ENCODE measurements at regions not wholly inside any gene's neighbourhood (a gene's known extent, or its start where the extent isn't known, plus 50 kb on each side); places are given as distances from the start of the nearest gene placed in this dataset.
"Not testable (repeated sequence)": the region's sequence is repeated elsewhere in the genome, so short reads cannot be mapped to it uniquely, and the experiment has no call there.

DNA sequence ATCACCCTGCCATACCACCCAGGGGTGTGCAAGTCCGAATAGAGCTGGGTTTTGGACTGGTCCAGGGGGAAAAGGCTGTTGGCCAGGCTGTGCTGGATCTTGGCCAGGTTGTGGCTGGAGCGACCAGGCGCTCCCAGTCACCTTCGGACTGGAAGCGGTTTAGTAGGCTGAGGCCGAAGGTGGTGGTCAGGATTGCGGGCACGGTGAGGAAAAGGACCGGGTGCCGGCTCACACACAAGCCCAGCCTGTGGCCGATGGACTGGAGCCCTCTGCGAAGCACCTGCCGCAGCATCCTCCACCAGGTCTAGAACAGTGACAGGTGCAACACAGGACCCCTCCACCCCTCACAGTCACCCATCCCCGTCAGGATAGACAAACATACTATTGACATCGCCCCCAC lies 590.6 kb upstream of the PTCHD4 start:
- no peak for DNase-seq

DNA sequence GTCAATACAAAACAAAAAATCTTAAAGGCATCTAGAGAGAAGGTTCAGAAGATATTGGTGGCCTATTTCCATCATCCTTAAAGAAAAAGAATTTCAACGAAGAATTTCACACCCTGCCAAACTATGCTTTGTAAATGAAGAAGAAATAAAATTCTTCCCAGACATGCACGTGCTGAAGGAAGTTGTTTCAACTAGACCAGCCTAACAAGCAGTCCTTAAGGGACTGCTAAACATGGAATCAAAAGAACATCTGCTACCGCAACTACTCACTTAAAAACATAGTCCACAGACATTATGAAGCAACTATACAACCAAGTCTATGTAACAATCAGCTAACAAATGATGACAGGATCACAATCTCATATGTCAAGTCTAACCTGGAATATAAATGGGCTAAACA lies 584.9 kb upstream of the PTCHD4 start:
- no peak for DNase-seq

DNA sequence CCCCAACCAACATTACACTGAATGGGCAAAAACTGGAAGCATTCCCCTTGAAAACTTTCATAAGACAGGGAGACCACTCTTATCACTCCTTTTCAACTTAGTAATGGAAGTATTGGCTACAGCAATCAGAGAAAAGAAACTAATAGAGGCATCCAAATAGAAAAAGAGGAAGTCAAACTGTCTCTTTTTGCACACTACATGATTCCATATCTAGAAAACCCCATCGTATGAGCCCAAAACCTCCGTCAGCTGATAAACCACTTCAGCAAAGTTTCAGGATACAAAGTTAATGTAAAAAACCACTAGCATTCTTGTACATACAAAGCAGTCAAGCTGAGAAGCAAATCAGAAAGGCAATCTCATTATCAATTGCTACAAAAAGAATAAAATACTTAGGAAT lies 580.4 kb upstream of the PTCHD4 start:
- no peak for DNase-seq

DNA sequence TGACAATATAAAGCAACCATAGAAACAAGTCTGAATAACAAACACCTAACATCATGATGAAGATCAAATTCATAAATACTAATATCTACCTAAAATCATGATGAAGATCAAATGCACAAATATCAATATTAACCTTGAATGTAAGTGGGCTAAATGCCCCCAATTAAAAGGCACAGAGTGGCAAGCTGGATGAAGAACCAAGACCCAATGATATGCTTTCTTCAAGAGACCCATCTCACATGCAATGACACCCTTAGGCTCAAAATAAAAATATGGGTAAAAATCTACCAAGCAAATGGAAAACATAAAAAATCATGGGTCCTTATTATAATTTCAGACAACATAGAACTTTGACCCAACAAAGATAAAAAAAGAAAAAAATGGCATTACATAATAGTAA lies 578.5 kb upstream of the PTCHD4 start:
- DNase-seq, result no peak

DNA sequence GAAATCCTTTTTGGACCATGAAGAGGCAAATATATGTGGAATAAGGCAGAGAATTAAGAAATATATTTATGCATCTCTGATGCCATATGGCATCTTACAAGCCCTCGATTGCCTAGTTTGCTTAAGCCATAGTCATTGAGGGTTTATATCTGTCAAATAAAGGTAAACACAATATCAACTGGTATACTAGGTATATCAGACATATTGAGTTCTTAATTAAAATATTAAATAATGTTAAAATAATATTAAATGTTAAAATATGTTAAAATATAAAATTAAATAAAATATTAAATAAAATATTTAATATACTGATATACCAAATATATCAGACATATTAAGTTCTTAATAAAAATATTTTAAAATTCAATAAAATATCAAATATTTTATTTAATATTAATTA lies 567.4 kb upstream of the PTCHD4 start:
- DNase-seq, result no peak

DNA sequence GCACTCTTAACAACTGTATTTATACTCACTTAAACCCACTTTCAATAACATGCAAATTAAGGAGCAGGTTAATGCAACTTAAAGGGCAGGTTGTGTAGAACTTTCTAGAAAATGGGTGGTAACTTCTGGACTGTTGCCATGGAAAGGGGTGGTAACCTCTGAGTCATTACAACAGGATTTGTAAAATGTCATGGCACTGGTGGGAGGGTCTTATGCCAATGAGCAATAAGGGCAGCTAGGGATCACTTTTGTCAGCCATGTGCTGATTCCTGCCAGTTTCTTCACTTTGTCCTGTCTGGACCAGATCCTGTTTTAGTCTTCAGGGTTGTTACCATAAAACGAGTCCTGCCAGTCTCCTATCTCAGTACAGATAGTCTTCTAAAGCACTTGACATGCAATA lies 560.5 kb upstream of the PTCHD4 start:
- DNase-seq, result no peak

DNA sequence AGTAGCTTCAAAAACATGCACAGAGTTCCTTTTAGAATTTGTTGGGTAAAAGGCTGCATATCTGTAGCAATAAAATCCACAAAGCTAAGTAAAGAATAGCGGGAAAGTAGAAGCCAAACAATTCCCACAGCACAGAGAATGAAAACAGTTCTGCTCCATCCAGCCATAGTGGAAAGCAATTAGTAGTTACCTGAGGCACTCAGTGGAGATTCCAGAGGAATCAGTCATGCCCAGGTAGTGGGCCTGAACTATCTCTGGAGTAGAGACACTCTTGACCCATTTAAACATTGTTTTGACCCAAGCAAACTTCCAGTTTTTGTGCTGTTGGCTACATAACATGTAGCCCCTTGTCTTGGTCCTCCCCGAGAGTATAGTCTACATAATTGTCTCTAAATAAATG lies 559.5 kb upstream of the PTCHD4 start:
- DNase-seq, result no peak

DNA sequence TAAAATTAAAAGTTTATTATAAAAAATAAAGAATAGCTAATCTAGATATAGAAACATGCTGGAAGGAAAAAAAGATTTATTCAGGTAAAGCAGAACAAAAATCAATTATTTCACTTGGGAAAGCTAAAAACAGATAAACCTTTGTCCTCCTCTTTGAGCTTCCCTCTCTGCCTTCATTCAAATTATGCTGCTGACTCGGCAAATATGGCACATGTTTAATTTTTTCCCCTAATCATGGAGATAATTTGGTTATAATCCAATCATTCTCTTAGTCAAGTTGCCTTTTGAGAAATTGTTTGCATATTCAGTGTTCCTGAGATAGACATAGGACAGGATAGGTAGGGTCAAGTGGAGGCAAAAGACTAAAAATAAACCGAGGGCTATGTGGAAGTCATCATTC lies 556.8 kb upstream of the PTCHD4 start:
- DNase-seq, result no peak

DNA sequence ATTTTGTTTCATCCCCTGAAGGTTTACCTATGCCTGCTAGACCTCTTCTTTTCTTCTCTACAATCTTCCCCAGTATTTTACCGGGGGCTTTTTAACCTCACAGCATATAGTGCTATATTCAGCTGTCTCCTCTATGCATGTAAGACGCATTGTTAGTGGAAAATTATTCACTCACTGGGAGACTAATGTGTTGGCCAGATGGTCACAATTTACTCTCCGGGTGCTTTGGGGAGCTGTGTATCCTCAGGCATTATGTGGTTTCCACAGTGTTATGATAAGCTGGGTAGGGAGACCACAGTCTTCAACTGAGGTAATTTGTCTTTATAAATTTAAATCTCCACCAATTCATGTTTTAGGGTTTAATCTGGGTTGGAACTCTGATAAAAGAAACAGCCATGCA lies 553.8 kb upstream of the PTCHD4 start:
- DNase-seq, result no peak

DNA sequence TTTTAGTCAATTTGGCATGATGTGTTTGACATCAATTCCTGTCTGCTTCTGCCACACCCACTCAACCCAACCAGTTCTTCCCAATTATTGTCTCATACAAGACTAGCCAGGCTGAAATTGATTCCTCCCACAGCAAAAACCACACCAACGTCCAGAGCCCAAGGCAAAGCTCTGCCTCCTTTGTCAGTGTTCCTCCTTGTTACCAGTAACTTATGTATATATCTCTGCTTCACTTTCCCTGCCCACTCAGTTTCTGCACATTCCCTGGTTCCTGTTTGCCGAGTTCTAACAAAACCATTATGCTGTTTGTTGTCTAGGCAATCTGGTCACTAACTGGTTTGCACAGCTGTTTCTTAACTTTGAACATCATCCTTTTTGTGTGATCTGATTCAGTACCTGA lies 547.9 kb upstream of the PTCHD4 start:
- no peak for DNase-seq

DNA sequence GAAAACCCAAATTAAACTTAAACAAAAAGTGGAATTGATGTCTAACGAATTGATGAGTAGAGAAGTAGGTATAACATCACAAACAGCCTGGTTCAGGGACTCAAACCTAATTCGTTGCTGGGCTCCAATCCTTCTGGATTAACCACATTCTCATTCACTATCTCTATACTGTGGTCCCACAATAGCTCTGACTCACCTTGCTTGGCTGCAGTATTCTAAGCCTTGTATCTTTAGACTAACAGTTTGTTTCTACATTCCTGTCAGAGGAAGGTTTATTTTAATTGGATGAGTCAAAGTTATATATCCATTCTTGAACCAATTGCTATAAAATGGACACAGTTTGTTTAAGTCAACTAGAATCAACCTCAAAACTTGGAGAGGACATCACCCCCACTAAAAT lies 530.5 kb upstream of the PTCHD4 start:
- DNase-seq, result no peak

DNA sequence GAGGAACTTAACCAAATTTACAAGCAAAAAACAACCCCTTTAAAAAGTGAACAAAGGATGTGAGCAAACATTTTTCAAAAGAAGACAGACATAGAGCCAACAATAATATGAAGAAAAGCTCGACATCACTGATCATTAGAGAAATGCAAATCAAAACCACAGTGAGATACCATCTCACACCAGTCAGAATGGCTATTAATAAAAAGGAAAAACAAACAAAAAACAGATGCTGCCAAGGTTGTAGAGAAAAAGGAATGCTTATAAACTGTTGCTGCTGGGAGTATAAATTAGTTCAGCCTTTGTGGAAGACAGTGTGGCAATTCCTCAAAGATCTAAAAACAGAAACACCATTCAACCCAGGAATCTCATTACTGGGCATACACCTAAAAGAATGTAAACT lies 527.8 kb upstream of the PTCHD4 start:
- not testable (repeated sequence) for DNase-seq

DNA sequence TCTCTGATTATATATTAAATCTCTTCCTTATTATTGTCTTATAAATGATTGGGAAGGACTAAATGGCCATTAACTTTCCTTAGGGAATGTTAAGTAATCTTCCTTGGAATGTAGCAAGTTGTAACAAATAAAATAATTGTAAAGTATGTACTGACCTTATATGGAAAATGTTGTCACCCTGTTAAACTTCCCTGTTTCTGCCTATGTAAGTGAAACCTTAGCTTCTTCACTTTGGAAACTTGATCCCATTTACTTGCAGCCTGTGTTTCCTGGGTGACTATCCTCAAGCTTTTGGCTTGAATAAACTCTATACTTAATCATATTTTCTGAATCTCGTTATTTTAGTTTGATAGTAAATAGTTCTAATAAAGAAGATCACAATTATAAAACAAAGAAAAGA lies 519.5 kb upstream of the PTCHD4 start:
- no peak for DNase-seq

DNA sequence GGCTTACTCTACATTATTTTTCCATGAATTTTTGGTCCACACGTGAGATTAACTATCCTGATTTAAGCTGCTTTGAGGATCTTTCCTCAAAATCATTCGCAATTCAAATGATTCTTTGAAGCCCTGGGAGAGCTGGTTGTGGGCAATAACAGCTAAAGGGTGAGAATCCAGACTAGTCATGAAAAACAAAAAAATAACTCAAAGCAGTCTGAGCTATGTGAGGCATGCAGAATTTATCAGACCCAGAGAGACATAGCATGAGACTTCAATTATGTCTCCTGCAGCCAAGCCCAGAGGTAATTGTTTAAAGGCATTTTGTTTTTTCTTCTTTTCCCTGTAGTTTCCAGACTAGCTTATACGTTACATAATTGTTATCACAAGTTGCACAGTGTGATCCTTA lies 517.3 kb upstream of the PTCHD4 start:
- DNase-seq, result no peak

DNA sequence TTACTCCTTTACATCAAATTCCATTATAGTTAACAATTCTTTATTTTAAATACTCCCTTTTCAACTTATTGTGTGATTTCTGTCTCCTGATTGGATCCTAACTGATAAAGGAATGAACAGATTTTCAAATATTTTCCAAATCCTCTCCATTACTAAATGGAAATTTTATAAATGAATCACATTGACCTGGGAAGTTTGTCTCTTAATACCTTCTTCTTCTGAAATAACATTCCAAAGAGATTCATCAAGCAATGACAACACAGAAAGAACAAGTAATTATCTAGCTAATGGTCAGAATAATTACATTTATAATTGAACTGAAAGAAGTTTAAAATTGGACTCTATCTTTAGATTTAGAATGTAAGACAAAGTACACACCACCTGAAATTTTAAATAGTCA lies 515.4 kb upstream of the PTCHD4 start:
- no peak for DNase-seq

DNA sequence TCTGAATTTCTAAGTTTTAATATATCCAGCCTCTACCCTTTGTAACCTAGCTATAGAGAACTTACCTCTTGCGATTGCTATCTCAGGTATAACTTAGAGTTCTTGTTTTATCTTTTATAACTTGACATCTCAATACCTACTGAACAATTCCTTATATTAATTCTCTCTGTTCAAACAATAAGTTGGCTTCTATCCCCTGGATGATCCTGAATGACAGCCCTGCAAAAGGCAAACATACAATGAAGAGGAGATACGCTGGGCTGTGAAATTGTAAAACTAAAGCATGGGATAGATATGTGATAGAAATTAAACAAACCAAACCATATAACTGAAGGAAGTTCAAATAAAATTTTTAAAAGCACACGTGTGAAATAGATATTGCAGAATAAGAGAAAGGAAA lies 513.6 kb upstream of the PTCHD4 start:
- DNase-seq, result no peak

DNA sequence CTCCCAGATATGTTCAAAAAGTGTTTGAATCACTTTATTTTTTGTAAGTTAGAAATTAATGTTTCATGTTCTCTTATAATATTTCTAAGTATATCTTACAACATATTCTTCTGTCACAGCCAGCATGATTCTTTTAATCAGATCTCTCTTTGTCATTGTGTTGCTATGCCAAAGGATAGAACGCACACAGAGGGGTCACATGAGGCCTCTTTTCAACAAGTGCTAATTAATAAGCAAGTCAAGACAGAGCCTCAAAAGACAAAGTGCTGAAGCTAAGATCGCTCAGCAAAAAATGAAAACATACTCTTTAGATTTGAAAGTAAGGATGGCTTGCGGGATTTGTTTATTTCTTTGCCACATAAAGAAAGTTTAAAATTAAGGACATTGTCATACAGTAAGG lies 508.8 kb upstream of the PTCHD4 start:
- DNase-seq, result no peak

DNA sequence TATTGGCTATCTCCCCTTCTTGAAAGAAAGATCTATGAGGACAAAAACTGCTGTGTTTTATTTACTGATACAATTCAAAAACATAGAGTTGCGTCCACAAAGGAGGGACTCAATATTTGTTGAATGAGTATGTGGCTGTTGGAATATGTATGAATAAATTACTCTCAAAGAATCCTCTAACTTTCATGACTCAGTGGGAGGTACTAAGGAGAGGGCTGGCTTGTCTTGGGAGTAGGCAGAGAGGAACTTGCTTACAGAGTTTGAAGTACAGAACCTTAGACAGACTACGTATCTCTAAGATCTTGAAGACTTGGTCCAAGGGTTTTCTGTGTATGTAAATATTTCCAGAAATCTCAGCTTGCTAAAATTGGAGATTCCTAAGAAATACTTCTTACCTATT lies 504.0 kb upstream of the PTCHD4 start:
- DNase-seq, result no peak

DNA sequence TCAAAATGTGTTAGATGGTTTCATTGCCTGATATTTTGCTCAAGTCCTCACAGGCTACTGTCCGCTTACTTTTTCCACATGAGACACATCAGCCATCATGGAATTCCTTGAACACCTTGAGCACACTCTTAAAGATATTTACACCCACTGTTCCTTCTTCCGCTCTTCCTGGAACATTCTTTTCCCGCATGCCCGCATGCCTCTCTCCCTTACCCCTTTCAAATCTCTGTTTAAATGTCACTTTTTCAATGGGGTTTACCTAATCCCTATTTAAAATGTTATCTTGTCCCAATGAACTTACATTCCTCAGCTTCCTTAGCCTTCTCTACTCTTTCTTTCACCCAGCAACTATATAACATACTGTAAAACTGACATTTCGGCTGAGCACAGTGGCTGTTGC lies 503.3 kb upstream of the PTCHD4 start:
- no peak for DNase-seq

DNA sequence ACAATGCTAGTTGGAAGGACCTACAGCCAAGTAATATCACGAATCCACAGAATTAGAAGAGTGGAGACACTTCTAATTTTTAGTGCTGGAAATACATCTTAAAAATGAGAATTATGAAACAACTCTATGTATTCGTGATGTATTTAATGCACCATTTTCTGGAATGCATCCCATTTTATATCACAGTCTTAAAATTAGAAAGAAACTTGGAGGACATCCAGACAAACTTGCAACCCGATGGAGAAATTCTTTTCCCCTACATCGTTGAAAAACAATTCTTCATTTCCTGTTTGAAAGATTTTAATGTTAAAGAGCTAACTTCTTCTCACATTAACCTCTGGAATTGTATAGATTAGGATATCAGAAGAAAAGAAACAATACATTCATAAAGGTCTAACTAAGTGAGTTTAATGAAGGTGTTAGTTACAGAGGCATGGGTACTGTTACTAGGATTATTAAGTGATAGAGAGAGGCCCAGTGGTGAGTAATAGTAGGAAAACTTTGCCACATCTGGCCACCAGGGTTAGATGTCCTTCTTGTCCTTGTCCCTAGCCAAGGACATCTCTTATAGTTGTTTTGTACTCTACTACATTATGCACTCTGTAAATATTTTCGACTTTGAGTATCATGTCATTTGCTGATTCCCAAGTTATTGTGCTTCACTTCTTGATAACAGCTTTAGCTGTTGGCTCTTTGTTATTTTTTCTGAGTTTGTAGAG lies 502.4 kb upstream of the PTCHD4 start:
- no peak for DNase-seq

DNA sequence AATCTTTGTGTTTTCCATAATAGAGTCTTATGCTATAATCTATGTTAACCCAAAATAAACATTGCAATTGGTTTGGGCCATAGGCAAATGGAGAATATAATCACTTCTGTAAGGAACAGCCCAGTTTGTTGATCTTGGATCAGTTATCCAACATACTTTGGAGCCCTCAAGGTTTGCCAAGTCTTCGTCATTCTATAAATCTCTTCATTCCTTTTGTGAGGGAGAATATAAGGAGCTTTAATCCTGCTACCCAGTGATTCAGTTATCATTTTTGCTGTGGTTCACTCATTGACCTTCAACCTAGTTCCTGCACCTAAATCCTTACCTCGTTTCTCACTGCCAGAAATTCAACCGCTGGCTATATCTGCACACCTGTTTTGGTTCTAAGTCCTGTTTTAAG lies 500.3 kb upstream of the PTCHD4 start:
- no peak for DNase-seq

DNA sequence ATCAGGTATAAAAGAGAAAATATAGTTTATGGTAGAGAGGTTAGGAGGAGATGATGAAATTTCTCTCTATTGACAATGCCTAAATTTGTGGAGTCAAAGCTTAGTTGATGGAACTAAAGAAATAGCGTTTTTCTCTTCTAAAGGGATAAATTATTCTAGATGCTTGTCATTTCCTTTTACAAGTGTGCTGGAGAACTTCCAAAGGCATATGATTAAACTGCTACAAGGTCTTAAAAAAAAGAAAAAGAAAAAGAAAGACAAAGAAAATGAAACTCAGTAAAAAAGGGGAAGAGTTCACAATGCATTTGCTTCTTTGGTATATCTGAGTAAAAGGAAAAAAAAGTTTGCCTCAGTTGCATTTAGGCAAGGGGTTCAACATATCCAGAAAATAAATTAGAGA lies 499.8 kb upstream of the PTCHD4 start:
- no peak for DNase-seq

DNA sequence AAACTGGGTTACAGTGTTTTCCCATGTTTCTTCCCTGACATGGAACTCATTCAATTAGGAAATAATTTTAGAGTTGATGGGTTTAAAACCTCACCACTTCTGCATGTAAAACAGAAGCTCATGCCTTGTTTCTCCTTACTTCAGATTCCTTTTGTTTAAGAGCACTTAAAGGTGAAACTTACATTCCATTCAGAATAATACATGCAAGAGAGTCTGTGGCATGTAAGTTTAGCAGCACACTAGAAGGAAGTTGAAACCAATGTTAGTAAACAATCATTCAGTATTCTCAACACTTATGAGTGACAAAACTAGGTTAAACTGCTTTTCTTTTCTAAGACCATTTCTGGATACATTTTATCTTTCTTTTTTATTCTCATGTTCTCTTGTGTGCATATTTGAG lies 495.6 kb upstream of the PTCHD4 start:
- DNase-seq, result no peak

DNA sequence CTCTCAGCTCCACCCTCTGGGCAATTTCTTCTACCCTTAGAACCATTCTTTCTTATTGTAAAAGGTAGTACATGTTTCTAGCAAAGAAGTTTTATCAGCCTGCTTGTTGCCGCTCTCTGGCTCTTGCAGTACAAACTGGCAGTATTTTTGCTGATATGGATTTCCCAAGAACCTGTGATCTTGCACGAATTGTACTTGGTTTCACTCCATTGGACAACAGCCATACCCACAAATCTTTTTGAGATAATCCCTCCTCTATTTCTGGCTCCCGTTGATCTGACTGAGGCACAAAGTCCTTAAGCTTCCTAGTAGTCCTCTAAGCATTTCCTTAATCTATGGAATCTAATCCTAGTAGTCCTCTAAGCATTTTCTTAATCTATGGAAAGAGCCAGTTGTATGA lies 487.0 kb upstream of the PTCHD4 start:
- no peak for DNase-seq

DNA sequence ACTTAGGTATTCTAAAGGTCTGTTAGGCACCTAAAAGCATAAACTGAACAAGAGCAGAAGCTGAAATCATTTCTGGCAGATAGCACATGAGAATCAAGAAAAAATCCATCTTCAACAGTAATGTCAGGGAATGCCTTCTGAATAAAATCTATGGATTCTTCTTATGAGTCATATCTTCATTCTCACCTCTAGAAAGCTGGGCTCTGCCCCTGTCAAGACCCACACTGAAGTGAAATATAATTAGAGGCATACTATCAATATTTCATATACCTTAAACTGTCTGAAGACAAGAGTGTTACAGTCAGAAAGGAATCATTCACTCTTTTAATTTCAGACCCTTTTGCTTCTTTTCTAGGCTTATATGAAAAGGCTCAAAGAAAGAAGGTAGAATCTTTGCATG lies 485.8 kb upstream of the PTCHD4 start:
- no peak for DNase-seq

DNA sequence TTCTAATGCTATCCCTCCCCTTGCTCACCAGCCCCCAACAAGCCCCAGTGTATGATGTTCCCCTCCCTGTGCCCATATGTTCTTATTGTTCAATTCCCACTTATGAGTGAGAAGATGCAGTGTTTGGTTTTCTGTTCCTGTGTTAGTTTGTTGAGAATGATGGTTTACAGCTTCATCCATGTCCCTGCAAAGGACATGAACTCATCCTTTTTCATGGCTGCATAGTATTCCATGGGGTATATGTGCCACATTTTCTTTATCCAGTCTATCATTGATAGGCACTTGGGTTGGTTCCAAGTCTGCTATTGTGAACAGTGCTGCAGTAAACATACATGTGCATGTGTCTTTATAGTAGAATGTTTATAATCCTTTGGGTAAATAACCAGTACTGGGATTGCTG lies 480.2 kb upstream of the PTCHD4 start:
- DNase-seq, result not testable (repeated sequence)

Data from stimulated activated naive CD4-positive, alpha-beta T cell (primary cell).